Endothelial cell of umbilical vein (primary cell): ENCODE measurements at regions not wholly inside any gene's neighbourhood (a gene's known extent, or its start where the extent isn't known, plus 50 kb on each side); places are given as distances from the start of the nearest gene placed in this dataset.

ENCODE experiments used
- BruUV-seq: library from RNA; stranded (reverse); fragments of 400-500 nt; replicated peaks from 2 replicates; lab custom pipeline; 2021; lab: Mats Ljungman, UMichigan
- CTCF ChIA-PET: fragments of 300-600, 350-600 bp; sonication (Branson Sonifier 250); formaldehyde crosslinking; loops from one replicate; lab custom pipeline; 2021; ENCODE audit warnings: antibody characterized with exemption, inconsistent platforms; lab: Charles Lee
- POLR2A ChIA-PET: fragments of 300-600, 350-600 bp; sonication (Branson Sonifier 250); formaldehyde crosslinking; loops from one replicate; lab custom pipeline; 2021; ENCODE audit warnings: antibody characterized with exemption, inconsistent platforms; lab: Charles Lee
- DNase-seq: peaks from one replicate; pipeline ENCODE4 v3.0.0-alpha.2; 2011; ENCODE audit warnings: low read depth, low spot score
- FAIRE-seq: peaks from 2 replicates; lab custom pipeline; 2011; peaks lifted over from hg19 to GRCh38; lab: Jason Lieb, UNC
- H2AFZ ChIP-seq: 2 replicates; pipeline ENCODE4 v1.6.0; 2012; ENCODE audit warnings: low read depth, low read length, control low read depth, inconsistent platforms
- H3K27ac ChIP-seq: 2 replicates; pipeline ENCODE4 v1.5.1; 2011; ENCODE audit warnings: low read depth, mild to moderate bottlenecking, control low read depth, low read length, moderate library complexity; ENCODE audit not compliant: insufficient read depth
- H3K27me3 ChIP-seq, 2 experiments: 2 replicates each; pipeline versions ENCODE4 v1.6.0 to v1.6.1; 2011; ENCODE audit warnings: low read length in 2 of 2, mixed read lengths in 1 of 2; ENCODE audit not compliant: control insufficient read depth in 2 of 2, insufficient read depth in 2 of 2
- H3K36me3 ChIP-seq, 2 experiments: 2 replicates in 1 of 2; 3 replicates in 1 of 2; pipeline ENCODE4 v1.5.1; 2011; ENCODE audit warnings: low read length in 2 of 2, mild to moderate bottlenecking in 1 of 2, moderate library complexity in 1 of 2; ENCODE audit not compliant: control insufficient read depth in 2 of 2, insufficient read depth in 2 of 2; ENCODE audit errors: extremely low read depth in 1 of 2
- H3K4me1 ChIP-seq: 3 replicates; pipeline ENCODE4 v1.5.1; 2011; ENCODE audit warnings: mild to moderate bottlenecking, low read length; ENCODE audit not compliant: control insufficient read depth, insufficient read depth; ENCODE audit errors: extremely low read depth
- H3K4me2 ChIP-seq: 2 replicates; pipeline ENCODE4 v1.6.1; 2011; ENCODE audit warnings: low read length, control low read depth, mixed read lengths; ENCODE audit not compliant: insufficient read depth
- H3K4me3 ChIP-seq, 3 experiments: fragments of 200-600 bp in 1 of 3; sonication (generic), shearing (Covaris generic) in 1 of 3; replicated peaks in 1 of 3; 2 replicates each; pipeline ENCODE4 v1.5.1; 2011 to 2016; ENCODE audit warnings: control low read depth in 3 of 3, low read length in 3 of 3, mild to moderate bottlenecking in 2 of 3, inconsistent platforms in 1 of 3, low read depth in 1 of 3, moderate library complexity in 1 of 3; ENCODE audit not compliant: insufficient read depth in 1 of 3
- H3K79me2 ChIP-seq: 2 replicates; pipeline ENCODE4 v1.6.0; 2012; ENCODE audit warnings: low read length, inconsistent platforms; ENCODE audit not compliant: control insufficient read depth, insufficient read depth
- H3K9ac ChIP-seq: replicated peaks from 2 replicates; pipeline ENCODE3; 2011; ENCODE audit warnings: low read length, control low read depth; ENCODE audit not compliant: insufficient read depth; ENCODE audit errors: extremely low read depth
- H3K9me1 ChIP-seq: replicated peaks from 3 replicates; pipeline ENCODE4 v1.6.0; 2011; ENCODE audit warnings: mild to moderate bottlenecking, low read length; ENCODE audit not compliant: control insufficient read depth, insufficient read depth; ENCODE audit errors: extremely low read depth
- H3K9me3 ChIP-seq: replicated peaks from 2 replicates; pipeline ENCODE4 v1.5.1; 2012; ENCODE audit warnings: low read length, inconsistent platforms; ENCODE audit not compliant: control insufficient read depth, insufficient read depth
- H4K20me1 ChIP-seq: replicated peaks from 2 replicates; pipeline ENCODE3; 2011; ENCODE audit warnings: mild to moderate bottlenecking, low read length; ENCODE audit not compliant: control insufficient read depth, insufficient read depth; ENCODE audit errors: extremely low read depth
- CTCF ChIP-seq, 2 donors: IDR thresholded peaks; 1 replicate in 1 of 2; 2 replicates in 1 of 2; pipeline ENCODE4 v1.5.1; 2011; ENCODE audit warnings: low read length in 2 of 2, mild to moderate bottlenecking in 2 of 2, moderate library complexity in 2 of 2, control low read depth in 1 of 2, inconsistent platforms in 1 of 2, low read depth in 1 of 2; ENCODE audit not compliant: insufficient read depth in 1 of 2; ENCODE audit errors: extremely low read depth in 1 of 2
- EZH2 ChIP-seq: IDR thresholded peaks from 2 replicates; pipeline ENCODE4 v1.6.1; 2012; ENCODE audit warnings: borderline replicate concordance, low read depth, mild to moderate bottlenecking, moderate library complexity, low read length, inconsistent platforms; ENCODE audit not compliant: severe bottlenecking
- FOS ChIP-seq: IDR thresholded peaks from 2 replicates; pipeline ENCODE4 v1.6.1; 2011; ENCODE audit warnings: mild to moderate bottlenecking, low read length, moderate library complexity, borderline replicate concordance; ENCODE audit not compliant: insufficient read depth
- GATA2 ChIP-seq: IDR thresholded peaks from 2 replicates; pipeline ENCODE4 v1.7.0; 2011; ENCODE audit warnings: low read depth, mild to moderate bottlenecking, moderate library complexity, mixed read lengths, low read length; ENCODE audit not compliant: insufficient read length, insufficient read depth
- JUN ChIP-seq: IDR thresholded peaks from 2 replicates; pipeline ENCODE4 v1.6.1; 2011; ENCODE audit warnings: borderline replicate concordance, low read depth; ENCODE audit not compliant: insufficient read length, insufficient read depth
- MYC ChIP-seq: IDR thresholded peaks from one replicate; pipeline ENCODE4 v1.6.1; 2011; ENCODE audit warnings: mild to moderate bottlenecking, low read depth, low read length
- POLR2A ChIP-seq: IDR thresholded peaks from 2 replicates; pipeline ENCODE4 v1.6.1; 2012; ENCODE audit warnings: low read depth, mild to moderate bottlenecking, control low read depth, low read length
- POLR2AphosphoS5 ChIP-seq: IDR thresholded peaks from 2 replicates; pipeline ENCODE4 v1.6.1; 2012; ENCODE audit warnings: low read depth, mild to moderate bottlenecking, control low read depth, low read length, moderate library complexity; ENCODE audit not compliant: insufficient read depth
- dilution Hi-C: fragments of 300-500 bp; cut with MboI; formaldehyde crosslinking; loops from one replicate; pipeline ENCODE4 v1.15.0; 2019; ENCODE audit warnings: low sequenced_read_pairs; ENCODE audit not compliant: extremely low pct_ligation_motif_present
- intact Hi-C: fragments of 100-400 bp; cut with micrococcal nuclease; formaldehyde crosslinking; loops from one replicate; pipeline ENCODE4 v1.10.0; 2022
- TF ChIP-seq, protein P1 (sequence below): IDR thresholded peaks from 2 replicates; pipeline ENCODE4 v1.6.1; 2011; ENCODE audit not compliant: insufficient read depth, insufficient read length

DNA sequence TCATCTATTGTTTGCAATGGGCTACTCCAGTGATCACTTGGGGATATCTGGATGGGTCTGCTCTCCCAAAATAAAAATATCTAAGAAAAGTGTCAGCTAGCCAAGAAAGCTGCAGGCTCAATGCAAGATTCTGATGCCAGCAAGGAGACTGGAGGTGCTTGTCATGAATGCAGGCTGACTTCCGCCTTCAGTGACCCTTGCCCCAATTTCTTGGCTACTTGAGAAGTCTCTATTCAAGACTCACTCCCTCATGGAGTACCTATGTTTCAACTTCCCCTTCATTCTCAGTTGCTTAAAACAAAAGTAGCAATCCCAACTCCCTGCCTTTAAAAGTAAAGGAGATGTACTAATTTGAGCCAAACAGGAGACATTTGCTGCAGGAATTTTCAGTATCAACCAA lies 123.9 kb downstream of the GPR65 start:
- TF ChIP-seq POLR2A (no peak), POLR2AphosphoS5 (no peak), EZH2 (no peak), CTCF (IDR thresholded peaks at IDR 0.05; ENCODE audit: extremely low read depth in 1 of 2, insufficient read depth in 1 of 2, low read depth in 1 of 2, low read length in 2 of 2) (no peak), JUN (no peak), FOS (no peak), GATA2 (no peak), MYC (no peak)
- TF ChIP-seq, protein P1, sequence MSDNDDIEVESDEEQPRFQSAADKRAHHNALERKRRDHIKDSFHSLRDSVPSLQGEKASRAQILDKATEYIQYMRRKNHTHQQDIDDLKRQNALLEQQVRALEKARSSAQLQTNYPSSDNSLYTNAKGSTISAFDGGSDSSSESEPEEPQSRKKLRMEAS = no peak
- FAIRE-seq (no peak), DNase-seq (no peak)
- no peaks in the 10 kb centered on the region for H3K9me1 ChIP-seq
- H3K79me2 ChIP-seq = no peaks in the 10 kb centered on the region
- dilution Hi-C loops (no loop called here), intact Hi-C loops (no loop called here)
- H3K9me3 ChIP-seq = no peaks in the 10 kb centered on the region
- no TSS peak for BruUV-seq
- H3K27me3 ChIP-seq = no peaks in the 10 kb centered on the region
- H4K20me1 ChIP-seq = no peaks in the 10 kb centered on the region
- H3K9ac ChIP-seq = no peak overlapping the region
- peaks cover 5% of the 10 kb centered on the region for H3K4me1 ChIP-seq
- no peaks in the 10 kb centered on the region for H3K36me3 ChIP-seq
- H3K27ac ChIP-seq = no peak overlapping the region
- no peak overlapping the region for H3K4me2 ChIP-seq
- ChIA-PET CTCF (no interaction called here), POLR2A (no interaction called here)
- no peak overlapping the region for H3K4me3 ChIP-seq
- H2AFZ ChIP-seq = no peak overlapping the region
